ENCODE measurements at regions not wholly inside any gene's neighbourhood (a gene's known extent, or its start where the extent isn't known, plus 50 kb on each side); places are given as distances from the start of the nearest gene placed in this dataset.
A peak's percentile ranks its signal among the peaks of the same experiment; 100 is the strongest.

DNA sequence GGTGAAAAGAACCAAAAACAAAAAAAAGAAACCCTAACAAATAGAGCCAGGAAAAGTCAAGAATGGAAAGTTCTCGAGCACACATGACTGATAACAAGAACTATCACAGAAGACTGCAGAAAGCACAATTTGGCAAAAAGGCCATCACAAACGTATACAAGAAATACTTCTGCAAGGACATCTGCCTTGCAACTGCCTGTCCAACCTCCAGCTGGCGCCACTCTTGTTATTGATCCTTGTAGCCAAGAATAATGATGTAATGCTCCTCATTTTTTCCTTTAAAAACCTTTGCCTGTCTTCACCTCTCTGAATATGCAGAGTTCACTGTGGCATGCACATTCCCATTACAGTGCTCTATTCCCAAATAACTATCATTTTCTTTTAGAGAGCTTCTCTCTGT is 87.9 kb upstream of the BMP5 start:
- no peaks in the 10 kb centered on the region for H3K9me3 Mint-ChIP-seq (ENCODE audit: unreplicated experiment)

DNA sequence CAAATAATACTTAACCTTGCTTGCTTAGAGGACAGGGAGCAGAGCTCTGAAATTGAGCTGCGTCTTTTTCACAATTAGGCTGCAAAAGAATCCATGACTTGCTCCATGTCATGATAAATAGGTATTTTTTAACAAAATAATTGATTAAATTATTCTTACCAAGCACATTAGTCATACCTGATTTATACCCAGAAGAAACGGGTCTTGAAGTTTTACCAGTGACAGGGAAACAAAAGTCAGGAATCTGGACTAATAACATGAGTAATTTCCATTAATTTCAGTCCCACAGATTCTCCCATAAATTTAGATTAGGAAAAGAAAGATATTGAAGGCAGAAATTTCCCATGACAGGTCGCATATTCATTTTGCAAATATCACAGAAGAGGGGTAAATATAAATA is 85.0 kb upstream of the BMP5 start:
- no peaks in the 10 kb centered on the region for H3K36me3 Mint-ChIP-seq (ENCODE audit: low read depth, unreplicated experiment)
- peaks cover 2% of the 10 kb centered on the region for H3K27me3 Mint-ChIP-seq (ENCODE audit: unreplicated experiment)
- no peak overlapping the region for H3K4me3 Mint-ChIP-seq (ENCODE audit: unreplicated experiment)
- no peak overlapping the region for H3K27ac Mint-ChIP-seq (ENCODE audit: unreplicated experiment)
- H3K4me1 Mint-ChIP-seq (ENCODE audit: unreplicated experiment): no peaks in the 10 kb centered on the region
- TF ChIP-seq, protein P1, sequence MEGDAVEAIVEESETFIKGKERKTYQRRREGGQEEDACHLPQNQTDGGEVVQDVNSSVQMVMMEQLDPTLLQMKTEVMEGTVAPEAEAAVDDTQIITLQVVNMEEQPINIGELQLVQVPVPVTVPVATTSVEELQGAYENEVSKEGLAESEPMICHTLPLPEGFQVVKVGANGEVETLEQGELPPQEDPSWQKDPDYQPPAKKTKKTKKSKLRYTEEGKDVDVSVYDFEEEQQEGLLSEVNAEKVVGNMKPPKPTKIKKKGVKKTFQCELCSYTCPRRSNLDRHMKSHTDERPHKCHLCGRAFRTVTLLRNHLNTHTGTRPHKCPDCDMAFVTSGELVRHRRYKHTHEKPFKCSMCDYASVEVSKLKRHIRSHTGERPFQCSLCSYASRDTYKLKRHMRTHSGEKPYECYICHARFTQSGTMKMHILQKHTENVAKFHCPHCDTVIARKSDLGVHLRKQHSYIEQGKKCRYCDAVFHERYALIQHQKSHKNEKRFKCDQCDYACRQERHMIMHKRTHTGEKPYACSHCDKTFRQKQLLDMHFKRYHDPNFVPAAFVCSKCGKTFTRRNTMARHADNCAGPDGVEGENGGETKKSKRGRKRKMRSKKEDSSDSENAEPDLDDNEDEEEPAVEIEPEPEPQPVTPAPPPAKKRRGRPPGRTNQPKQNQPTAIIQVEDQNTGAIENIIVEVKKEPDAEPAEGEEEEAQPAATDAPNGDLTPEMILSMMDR (IDR thresholded peaks at IDR 0.05; ENCODE audit: unreplicated experiment): no peak
- H3K9me3 Mint-ChIP-seq (ENCODE audit: unreplicated experiment): no peaks in the 10 kb centered on the region
- DNase-seq (ENCODE audit: low spot score): no peak

More for the DNA sequence above, 87.9 kb upstream of the BMP5 start:
- no peak for DNase-seq (ENCODE audit: low spot score)
- Mint-ChIP-seq H3K27ac (ENCODE audit: unreplicated experiment) (no peak overlapping the region), H3K4me3 (ENCODE audit: unreplicated experiment) (no peak overlapping the region), H3K27me3 (ENCODE audit: unreplicated experiment) (peaks cover 2% of the 10 kb centered on the region), H3K36me3 (ENCODE audit: low read depth, unreplicated experiment) (no peaks in the 10 kb centered on the region), H3K4me1 (ENCODE audit: unreplicated experiment) (no peaks in the 10 kb centered on the region)
- TF ChIP-seq, protein P1 (IDR thresholded peaks at IDR 0.05; ENCODE audit: unreplicated experiment): peak; percentile 51

DNA sequence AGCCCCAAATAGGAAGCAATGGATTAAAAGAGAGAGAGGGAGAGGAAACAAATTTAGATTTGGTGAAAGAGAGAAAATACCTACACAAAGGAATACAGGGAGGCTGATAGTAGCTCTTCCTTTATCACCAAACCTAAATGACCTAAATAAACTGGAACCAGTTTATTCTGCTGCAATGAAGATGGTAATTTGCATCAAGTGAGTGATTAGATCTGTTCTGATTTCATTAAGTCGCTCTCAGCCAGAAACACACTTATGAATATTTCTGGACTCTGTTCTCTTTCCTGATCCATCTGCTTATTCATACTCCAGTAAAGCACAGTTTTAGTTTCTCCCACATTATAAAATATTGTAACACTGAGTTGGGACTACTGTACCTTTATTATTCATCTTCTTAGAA is 83.4 kb upstream of the BMP5 start:
- H3K27me3 Mint-ChIP-seq (ENCODE audit: unreplicated experiment): peaks cover 2% of the 10 kb centered on the region
- H3K9me3 Mint-ChIP-seq (ENCODE audit: unreplicated experiment): no peaks in the 10 kb centered on the region
- H3K4me3 Mint-ChIP-seq (ENCODE audit: unreplicated experiment): no peak overlapping the region
- no peak for DNase-seq (ENCODE audit: low spot score)
- H3K27ac Mint-ChIP-seq (ENCODE audit: unreplicated experiment): no peak overlapping the region
- H3K36me3 Mint-ChIP-seq (ENCODE audit: low read depth, unreplicated experiment): no peaks in the 10 kb centered on the region
- TF ChIP-seq, protein P1 (IDR thresholded peaks at IDR 0.05; ENCODE audit: unreplicated experiment): no peak
- no peaks in the 10 kb centered on the region for H3K4me1 Mint-ChIP-seq (ENCODE audit: unreplicated experiment)

DNA sequence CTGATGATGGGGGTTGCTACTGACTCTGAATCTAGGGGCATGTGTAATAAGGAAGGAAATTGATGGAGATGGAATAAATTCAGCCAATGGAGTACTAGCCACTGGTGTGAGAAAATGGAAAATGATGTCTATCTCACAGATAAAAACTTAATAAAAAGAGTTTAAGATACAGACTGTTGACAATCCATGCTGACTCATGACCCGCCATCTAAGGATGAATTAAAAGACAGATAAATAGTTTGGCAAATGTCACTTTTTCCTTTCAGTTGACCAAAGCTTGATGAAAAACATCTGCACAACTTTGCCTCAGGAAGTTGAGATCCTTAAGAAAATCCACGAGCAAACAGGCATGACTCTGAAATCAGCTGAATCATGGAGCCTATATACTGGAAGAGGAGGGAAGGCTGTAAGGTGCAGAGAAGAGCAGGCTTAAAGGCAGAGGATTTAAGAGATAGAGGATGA is 82.6 kb upstream of the BMP5 start:
- TF ChIP-seq, protein P1 (IDR thresholded peaks at IDR 0.05; ENCODE audit: unreplicated experiment): no peak
- H3K9me3 Mint-ChIP-seq (ENCODE audit: unreplicated experiment): no peaks in the 10 kb centered on the region
- no peaks in the 10 kb centered on the region for H3K36me3 Mint-ChIP-seq (ENCODE audit: low read depth, unreplicated experiment)
- H3K4me1 Mint-ChIP-seq (ENCODE audit: unreplicated experiment): no peaks in the 10 kb centered on the region
- no peak for DNase-seq (ENCODE audit: low spot score)
- no peak overlapping the region for H3K4me3 Mint-ChIP-seq (ENCODE audit: unreplicated experiment)
- no peak overlapping the region for H3K27ac Mint-ChIP-seq (ENCODE audit: unreplicated experiment)
- peaks cover 2% of the 10 kb centered on the region for H3K27me3 Mint-ChIP-seq (ENCODE audit: unreplicated experiment)

DNA sequence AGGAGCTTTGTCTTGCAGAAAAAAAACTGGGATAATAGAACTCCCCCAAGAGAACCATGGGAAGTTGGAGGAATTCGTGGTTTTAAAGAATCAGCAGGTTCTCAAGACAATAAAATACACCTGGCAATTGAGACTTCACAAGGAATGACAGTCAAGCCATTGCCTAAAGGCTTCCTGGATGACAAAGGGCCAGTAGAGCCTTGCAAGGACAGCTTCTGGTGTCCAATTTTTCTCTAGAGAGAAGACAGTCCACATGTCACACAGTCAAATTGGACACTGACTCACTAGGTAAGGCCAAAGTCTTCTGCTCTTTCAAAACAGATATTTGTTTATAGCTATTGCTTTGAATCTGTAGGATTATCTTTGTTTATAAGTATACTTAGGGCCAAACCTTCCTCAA is 80.3 kb upstream of the BMP5 start:
- TF ChIP-seq, protein P1 (IDR thresholded peaks at IDR 0.05; ENCODE audit: unreplicated experiment): no peak
- H3K27ac Mint-ChIP-seq (ENCODE audit: unreplicated experiment): no peak overlapping the region
- no peak for DNase-seq (ENCODE audit: low spot score)
- H3K4me1 Mint-ChIP-seq (ENCODE audit: unreplicated experiment): no peaks in the 10 kb centered on the region
- no peaks in the 10 kb centered on the region for H3K36me3 Mint-ChIP-seq (ENCODE audit: low read depth, unreplicated experiment)
- no peak overlapping the region for H3K4me3 Mint-ChIP-seq (ENCODE audit: unreplicated experiment)
- H3K9me3 Mint-ChIP-seq (ENCODE audit: unreplicated experiment): no peaks in the 10 kb centered on the region
- no peaks in the 10 kb centered on the region for H3K27me3 Mint-ChIP-seq (ENCODE audit: unreplicated experiment)
